GM10266 (cell line): ENCODE measurements at regions not wholly inside any gene's neighbourhood (a gene's known extent, or its start where the extent isn't known, plus 50 kb on each side); places are given as distances from the start of the nearest gene placed in this dataset.
A peak's percentile ranks its signal among the peaks of the same experiment; 100 is the strongest.
"Not testable (repeated sequence)": the region's sequence is repeated elsewhere in the genome, so short reads cannot be mapped to it uniquely, and the experiment has no call there.

Experiments used
- DNase-seq: peaks from one replicate; pipeline ENCODE4 v3.0.0; 2012; ENCODE audit errors: extremely low spot score
- TF ChIP-seq, protein P1 (sequence below): IDR thresholded peaks from 2 replicates; pipeline ENCODE4 v1.5.1; 2012; ENCODE audit warnings: mild to moderate bottlenecking, low read depth; ENCODE audit not compliant: control insufficient read depth, insufficient read depth; ENCODE audit errors: missing control alignments

- TF ChIP-seq, protein P1, sequence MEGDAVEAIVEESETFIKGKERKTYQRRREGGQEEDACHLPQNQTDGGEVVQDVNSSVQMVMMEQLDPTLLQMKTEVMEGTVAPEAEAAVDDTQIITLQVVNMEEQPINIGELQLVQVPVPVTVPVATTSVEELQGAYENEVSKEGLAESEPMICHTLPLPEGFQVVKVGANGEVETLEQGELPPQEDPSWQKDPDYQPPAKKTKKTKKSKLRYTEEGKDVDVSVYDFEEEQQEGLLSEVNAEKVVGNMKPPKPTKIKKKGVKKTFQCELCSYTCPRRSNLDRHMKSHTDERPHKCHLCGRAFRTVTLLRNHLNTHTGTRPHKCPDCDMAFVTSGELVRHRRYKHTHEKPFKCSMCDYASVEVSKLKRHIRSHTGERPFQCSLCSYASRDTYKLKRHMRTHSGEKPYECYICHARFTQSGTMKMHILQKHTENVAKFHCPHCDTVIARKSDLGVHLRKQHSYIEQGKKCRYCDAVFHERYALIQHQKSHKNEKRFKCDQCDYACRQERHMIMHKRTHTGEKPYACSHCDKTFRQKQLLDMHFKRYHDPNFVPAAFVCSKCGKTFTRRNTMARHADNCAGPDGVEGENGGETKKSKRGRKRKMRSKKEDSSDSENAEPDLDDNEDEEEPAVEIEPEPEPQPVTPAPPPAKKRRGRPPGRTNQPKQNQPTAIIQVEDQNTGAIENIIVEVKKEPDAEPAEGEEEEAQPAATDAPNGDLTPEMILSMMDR, result no peak
- no peak for DNase-seq
These were observed 377.1 kb upstream of the RGS6 start for GRCh38 chr14:71554959-71555612.

DNA sequence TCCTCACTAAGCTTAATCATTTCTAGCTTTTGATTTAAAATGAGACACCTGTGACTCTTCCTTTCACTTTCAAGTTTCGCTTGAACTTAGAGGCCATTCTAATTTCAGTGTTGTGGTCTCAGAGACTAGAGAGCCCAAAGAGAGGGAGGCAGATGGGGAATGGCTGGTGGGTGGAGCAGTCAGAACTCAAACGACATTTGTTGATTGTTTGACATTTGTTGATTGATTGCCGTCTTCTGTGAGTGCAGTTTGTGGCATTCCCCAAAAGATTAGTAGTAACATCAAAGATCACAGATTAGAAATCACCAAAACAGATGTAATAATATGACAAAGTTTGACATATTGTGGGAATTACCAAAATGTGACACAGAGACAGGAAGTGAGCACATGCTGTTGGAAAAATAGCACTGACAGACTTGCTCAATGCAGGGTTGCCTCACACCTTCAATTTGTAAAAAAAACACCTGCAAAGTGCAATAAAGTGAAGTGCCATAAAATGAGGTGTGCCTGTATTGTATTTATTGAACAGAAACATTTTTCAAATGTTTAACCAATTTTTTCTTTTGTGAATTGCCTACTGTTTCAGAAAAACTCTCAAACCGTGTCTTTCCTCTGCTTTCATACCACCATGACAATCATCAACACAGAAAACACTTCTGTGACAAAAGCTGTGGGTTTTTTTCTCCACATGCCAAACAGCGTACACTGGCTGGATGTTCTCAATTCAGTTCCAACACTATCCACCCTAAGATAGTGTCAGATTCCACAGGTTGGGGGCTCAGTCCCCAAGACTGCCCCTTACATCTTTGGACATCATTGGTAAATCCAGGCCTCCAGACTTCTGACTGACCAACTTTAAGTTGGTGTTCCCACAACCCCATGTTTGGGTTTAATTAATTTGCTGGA is 376.3 kb upstream of the RGS6 start:
- TF ChIP-seq, protein P1, result no peak

GRCh38 chr14:71556730-71557129 is 375.5 kb upstream of the RGS6 start:
- DNase-seq, result no peak
- TF ChIP-seq, protein P1, result no peak

More for the DNA sequence above, 376.3 kb upstream of the RGS6 start:
- peak; percentile 42 for DNase-seq

GRCh38 chr14:71557351-71557750 is 374.9 kb upstream of the RGS6 start:
- TF ChIP-seq, protein P1, result no peak
- DNase-seq, result no peak

DNA sequence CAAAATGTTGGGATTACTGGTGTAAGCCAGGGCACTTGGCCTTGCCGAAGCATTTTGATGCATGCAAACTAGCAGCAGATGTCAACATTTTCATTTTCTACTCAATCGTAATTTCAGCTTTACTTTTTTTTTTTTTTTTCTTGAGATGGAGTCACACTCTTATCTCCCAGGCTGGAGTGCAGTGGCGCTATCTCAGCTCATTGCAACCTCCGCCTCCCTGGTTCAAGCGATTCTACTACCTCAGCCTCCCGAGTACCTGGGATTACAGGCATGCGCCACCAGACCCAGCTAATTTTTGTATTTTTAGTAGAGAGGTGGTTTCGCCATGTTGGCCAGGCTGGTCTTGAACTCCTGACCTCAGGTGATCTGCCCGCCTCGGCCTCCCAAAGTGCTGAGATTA is 373.3 kb upstream of the RGS6 start:
- DNase-seq, result not testable (repeated sequence)

GRCh38 chr14:71560751-71561150 is 371.5 kb upstream of the RGS6 start:
- DNase-seq, result no peak
- TF ChIP-seq, protein P1, result no peak

- DNase-seq, result no peak
- TF ChIP-seq, protein P1, result no peak
These were observed 368.6 kb upstream of the RGS6 start for GRCh38 chr14:71563492-71564153.
